ENCODE measurements at regions not wholly inside any gene's neighbourhood (a gene's known extent, or its start where the extent isn't known, plus 50 kb on each side); places are given as distances from the start of the nearest gene placed in this dataset.

DNA sequence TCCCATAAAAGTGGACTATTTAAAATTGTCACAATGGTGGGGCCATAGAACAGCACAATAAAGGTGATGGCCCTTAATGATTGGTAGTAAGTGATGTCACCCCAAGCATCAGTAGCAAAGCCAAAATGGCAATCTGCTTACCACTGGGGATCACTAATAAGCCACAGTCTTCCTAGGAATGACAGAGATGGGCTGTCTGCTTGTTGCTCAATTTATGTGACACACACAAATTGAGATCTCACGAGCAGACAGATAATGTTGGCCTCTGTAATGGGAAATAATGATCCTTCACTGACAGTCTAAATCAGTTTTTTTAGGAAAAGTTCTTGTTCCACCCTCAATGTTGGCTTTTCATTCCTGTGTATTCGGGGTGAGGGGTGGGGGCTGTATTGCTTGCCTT is 515.1 kb downstream of the BRD1 start:
- DNase-seq (ENCODE audit: low read depth) = no peak
- TF ChIP-seq, protein P1, sequence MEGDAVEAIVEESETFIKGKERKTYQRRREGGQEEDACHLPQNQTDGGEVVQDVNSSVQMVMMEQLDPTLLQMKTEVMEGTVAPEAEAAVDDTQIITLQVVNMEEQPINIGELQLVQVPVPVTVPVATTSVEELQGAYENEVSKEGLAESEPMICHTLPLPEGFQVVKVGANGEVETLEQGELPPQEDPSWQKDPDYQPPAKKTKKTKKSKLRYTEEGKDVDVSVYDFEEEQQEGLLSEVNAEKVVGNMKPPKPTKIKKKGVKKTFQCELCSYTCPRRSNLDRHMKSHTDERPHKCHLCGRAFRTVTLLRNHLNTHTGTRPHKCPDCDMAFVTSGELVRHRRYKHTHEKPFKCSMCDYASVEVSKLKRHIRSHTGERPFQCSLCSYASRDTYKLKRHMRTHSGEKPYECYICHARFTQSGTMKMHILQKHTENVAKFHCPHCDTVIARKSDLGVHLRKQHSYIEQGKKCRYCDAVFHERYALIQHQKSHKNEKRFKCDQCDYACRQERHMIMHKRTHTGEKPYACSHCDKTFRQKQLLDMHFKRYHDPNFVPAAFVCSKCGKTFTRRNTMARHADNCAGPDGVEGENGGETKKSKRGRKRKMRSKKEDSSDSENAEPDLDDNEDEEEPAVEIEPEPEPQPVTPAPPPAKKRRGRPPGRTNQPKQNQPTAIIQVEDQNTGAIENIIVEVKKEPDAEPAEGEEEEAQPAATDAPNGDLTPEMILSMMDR (IDR thresholded peaks at IDR 0.05; ENCODE audit: insufficient read depth, low read depth, low read length, missing control alignments) = no peak
- H3K4me3 ChIP-seq (ENCODE audit: low read length) = no peak overlapping the region

DNA sequence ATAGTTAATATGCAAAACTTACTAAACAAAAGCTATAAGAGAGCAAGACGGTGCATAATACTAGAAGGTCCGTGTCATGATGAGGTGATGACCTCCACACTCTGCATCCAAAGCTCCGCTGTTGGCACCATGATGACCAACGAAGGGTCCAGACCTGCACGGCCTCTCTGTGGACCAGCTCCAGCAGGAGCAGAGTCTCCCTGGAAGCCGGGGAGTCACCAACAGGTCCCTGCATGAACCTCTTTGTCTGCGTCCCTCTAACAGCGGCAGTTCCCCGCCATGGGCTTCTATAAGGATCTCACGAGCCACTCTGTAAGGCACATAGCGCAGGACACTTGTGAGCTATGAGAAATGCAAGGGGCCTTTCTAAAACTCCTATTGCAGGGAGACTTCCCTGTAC is 517.3 kb downstream of the BRD1 start:
- TF ChIP-seq, protein P1 (IDR thresholded peaks at IDR 0.05; ENCODE audit: insufficient read depth, low read depth, low read length, missing control alignments) = no peak
- DNase-seq (ENCODE audit: low read depth) = no peak
- no peak overlapping the region for H3K4me3 ChIP-seq (ENCODE audit: low read length)

DNA sequence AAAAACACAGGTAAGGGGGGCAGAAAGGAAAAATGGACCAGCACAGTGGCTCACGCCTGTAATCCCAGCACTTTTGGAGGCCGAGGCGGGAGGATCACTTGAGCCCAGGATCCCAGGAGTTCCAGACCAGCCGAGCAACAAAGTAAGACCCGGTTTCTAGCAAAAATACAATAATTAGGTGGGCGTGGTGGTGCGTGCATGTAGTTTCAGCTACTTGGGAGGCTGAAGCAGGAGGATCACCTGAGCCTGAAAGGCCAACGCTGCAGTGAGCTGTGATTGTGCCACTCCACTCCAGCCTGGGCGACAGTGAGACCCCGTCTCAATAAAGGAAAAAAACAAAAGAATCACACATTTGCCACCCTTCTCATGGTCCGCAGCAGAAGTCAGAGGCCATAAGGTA is 519.4 kb downstream of the BRD1 start:
- TF ChIP-seq, protein P1 (IDR thresholded peaks at IDR 0.05; ENCODE audit: insufficient read depth, low read depth, low read length, missing control alignments) = no peak
- H3K4me3 ChIP-seq (ENCODE audit: low read length) = no peak overlapping the region
- DNase-seq (ENCODE audit: low read depth) = no peak

DNA sequence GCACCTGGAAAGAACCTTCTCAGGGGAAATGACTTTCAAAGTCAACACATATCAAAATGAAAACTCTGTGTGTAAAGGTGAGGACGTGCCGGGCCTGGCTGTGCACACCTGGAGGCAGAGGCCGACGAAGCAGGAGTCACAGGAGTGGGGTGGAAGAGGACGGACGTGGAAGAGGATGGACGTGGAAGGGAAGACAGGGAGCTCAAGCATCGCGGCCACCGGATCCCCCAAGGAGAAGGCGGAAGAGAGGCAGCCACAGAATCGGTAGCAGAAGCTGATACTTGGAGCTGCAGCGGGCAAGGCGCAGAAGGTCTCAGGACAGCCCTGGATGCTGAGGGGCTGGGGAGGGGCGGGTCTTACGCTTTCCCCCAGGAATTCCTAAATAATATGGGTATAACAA is 519.8 kb downstream of the BRD1 start:
- DNase-seq (ENCODE audit: low read depth) = no peak
- no peak overlapping the region for H3K4me3 ChIP-seq (ENCODE audit: low read length)
- TF ChIP-seq, protein P1 (IDR thresholded peaks at IDR 0.05; ENCODE audit: insufficient read depth, low read depth, low read length, missing control alignments) = no peak

DNA sequence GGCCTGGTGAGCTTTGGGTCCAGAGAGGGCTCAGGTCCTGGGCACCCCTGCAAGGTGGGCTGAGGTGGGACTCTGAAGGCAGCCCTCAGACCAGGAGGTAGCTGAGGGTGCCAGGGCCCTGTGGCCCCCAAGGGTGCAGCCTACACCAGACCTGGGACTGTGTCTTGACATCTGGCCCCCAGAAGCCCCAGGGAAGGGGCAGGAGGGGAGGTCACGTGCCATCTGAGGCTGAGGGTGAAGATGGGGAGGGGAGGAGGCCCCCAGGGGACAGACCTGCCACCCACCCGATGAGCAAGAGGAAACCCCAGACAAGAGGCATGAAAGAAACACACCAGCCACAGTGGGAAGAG is 520.2 kb downstream of the BRD1 start:
- TF ChIP-seq, protein P1 (IDR thresholded peaks at IDR 0.05; ENCODE audit: insufficient read depth, low read depth, low read length, missing control alignments) = no peak
- no peak overlapping the region for H3K4me3 ChIP-seq (ENCODE audit: low read length)
- no peak for DNase-seq (ENCODE audit: low read depth)

DNA sequence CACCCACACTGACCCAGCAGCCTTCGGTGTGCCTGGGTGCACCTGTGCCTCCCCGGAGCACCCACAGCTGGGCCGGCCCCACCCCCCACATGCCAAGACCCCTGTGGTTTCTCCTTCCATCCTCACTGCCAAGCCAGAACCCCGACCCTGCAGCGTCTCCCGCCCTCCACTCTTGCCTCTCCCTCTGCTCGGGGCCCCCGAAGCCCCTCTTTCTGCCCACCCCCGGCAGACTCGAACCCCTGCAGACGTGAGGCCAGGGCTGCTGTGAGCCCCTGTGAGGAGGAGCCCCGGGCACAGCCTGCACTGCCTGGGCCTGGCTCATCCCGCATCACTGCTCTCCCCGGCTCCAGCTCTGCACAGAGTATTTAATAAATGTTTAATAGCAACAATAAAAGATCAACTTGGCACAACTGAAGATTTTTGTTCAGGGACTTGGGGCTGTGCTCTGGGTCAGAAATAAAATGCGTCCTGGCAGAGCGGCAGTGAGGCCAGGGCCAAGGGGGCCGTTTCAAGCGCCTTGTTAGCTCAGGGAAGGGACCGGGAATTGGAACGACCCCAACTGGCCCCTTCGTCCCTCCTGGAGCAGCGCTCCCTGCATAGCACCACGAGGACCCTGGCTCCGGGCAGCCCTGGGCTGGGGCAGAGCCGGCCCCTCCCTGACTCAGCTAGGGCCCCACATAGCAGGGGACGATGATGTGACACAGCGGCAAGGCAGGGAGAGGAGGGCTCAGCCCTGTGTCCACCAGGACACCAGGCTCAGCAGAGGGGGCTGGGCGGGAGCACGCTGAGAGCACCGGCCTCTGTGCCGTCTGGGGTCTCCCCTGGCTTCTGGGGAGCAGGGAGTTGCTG is 520.8 kb downstream of the BRD1 start:
- DNase-seq (ENCODE audit: low read depth) = no peak
- TF ChIP-seq, protein P1 (IDR thresholded peaks at IDR 0.05; ENCODE audit: insufficient read depth, low read depth, low read length, missing control alignments) = no peak
- no peak overlapping the region for H3K4me3 ChIP-seq (ENCODE audit: low read length)

All from epithelial cell of esophagus (primary cell).